K562 (cell line): ENCODE measurements at regions not wholly inside any gene's neighbourhood (a gene's known extent, or its start where the extent isn't known, plus 50 kb on each side); places are given as distances from the start of the nearest gene placed in this dataset.

ENCODE experiments used
- ATAC-seq: fragments of 200-7000 bp; cut with Tn5 transposase; 3 replicates; pipeline ENCODE4 v1.9.1; 2020; ENCODE audit warnings: moderate library complexity
- BruUV-seq: library from RNA; stranded (reverse); fragments of 400-500 nt; replicated peaks from 2 replicates; lab custom pipeline; 2021; lab: Mats Ljungman, UMichigan
- CTCF ChIA-PET: fragments of 300-600 bp; formaldehyde crosslinking; extraction: SDS; loops from one replicate; lab custom pipeline; 2021; ENCODE audit warnings: low intra/inter-chr PET ratio; lab: Yijun Ruan, JAX
- POLR2A ChIA-PET: fragments of 300-600, 350-650 bp; sonication (Branson Sonifier 250); formaldehyde crosslinking; extraction: SDS; loops from one replicate; lab custom pipeline; 2021; ENCODE audit warnings: antibody characterized with exemption, inconsistent platforms; lab: Yijun Ruan, JAX
- DNase-seq, 4 experiments: peaks; one replicate each; pipeline versions ENCODE4 v3.0.0 to v3.0.0-alpha.2; 2011 to 2018; ENCODE audit warnings: low spot score in 3 of 4, mixed read lengths in 3 of 4; ENCODE audit errors: extremely low read depth in 1 of 4
- FAIRE-seq: peaks from 2 replicates; lab custom pipeline; 2011; peaks lifted over from hg19 to GRCh38; lab: Jason Lieb, UNC
- H2AFZ ChIP-seq: 2 replicates; pipeline ENCODE4 v1.6.0; 2011; ENCODE audit warnings: low read depth, low read length, control low read depth, inconsistent platforms
- H3K27ac ChIP-seq: fragments of 200-600 bp; 3 replicates; pipeline ENCODE4 v1.8.0; 2011; ENCODE audit warnings: low read depth, mild to moderate bottlenecking, control low read depth, inconsistent platforms, low read length, moderate library complexity, mixed read lengths; ENCODE audit errors: extremely low read depth
- H3K27me3 ChIP-seq, 2 experiments: fragments of 300-600 bp in 1 of 2; 2 replicates in 1 of 2; 3 replicates in 1 of 2; pipeline versions ENCODE4 v1.6.0 to v1.8.0; 2011; ENCODE audit warnings: inconsistent platforms in 2 of 2, low read length in 2 of 2, mild to moderate bottlenecking in 1 of 2, mixed read lengths in 1 of 2, moderate library complexity in 1 of 2; ENCODE audit not compliant: control insufficient read depth in 2 of 2, insufficient read depth in 2 of 2
- H3K36me3 ChIP-seq: fragments of 300-600 bp; 3 replicates; pipeline ENCODE4 v1.8.0; 2011; ENCODE audit warnings: mild to moderate bottlenecking, low read length, inconsistent platforms; ENCODE audit not compliant: control insufficient read depth, insufficient read depth
- H3K4me1 ChIP-seq, 2 experiments: fragments of 200-600 bp in 1 of 2; replicated peaks in 1 of 2; 2 replicates in 1 of 2; 3 replicates in 1 of 2; pipeline versions ENCODE4 v1.5.1 to v1.8.0; 2011; ENCODE audit warnings: inconsistent platforms in 2 of 2, low read length in 2 of 2, mild to moderate bottlenecking in 1 of 2, mixed read lengths in 1 of 2, moderate library complexity in 1 of 2; ENCODE audit not compliant: control insufficient read depth in 2 of 2, insufficient read depth in 2 of 2
- H3K4me2 ChIP-seq: 2 replicates; pipeline ENCODE4 v1.6.1; 2011; ENCODE audit warnings: low read length, control low read depth, inconsistent platforms, mixed read lengths; ENCODE audit not compliant: insufficient read depth
- H3K4me3 ChIP-seq: fragments of 200-600 bp; sonication (generic), shearing (Covaris generic); 2 replicates; pipeline ENCODE4 v1.5.1; 2016; ENCODE audit warnings: control low read depth, inconsistent platforms
- H3K79me2 ChIP-seq: fragments of 200-600 bp; 3 replicates; pipeline ENCODE4 v1.8.0; 2011; ENCODE audit warnings: low read length, inconsistent platforms; ENCODE audit not compliant: control insufficient read depth, insufficient read depth
- H3K9ac ChIP-seq, 2 experiments: 2 replicates each; pipeline versions ENCODE4 v1.6.0 to v1.6.1; 2011; ENCODE audit warnings: low read depth in 2 of 2, low read length in 2 of 2, control low read depth in 1 of 2, inconsistent platforms in 1 of 2, mild to moderate bottlenecking in 1 of 2, mixed read lengths in 1 of 2; ENCODE audit not compliant: insufficient read depth in 1 of 2
- H3K9me1 ChIP-seq: one replicate; pipeline ENCODE4 v1.6.0; 2011; ENCODE audit warnings: inconsistent platforms, mild to moderate bottlenecking, low read length, moderate library complexity; ENCODE audit not compliant: control insufficient read depth, insufficient read depth
- H3K9me3 ChIP-seq: replicated peaks from 2 replicates; pipeline ENCODE4 v1.5.1; 2011; ENCODE audit warnings: low read depth, low read length, inconsistent platforms; ENCODE audit not compliant: control insufficient read depth, insufficient read depth
- H4K20me1 ChIP-seq: replicated peaks from 2 replicates; pipeline ENCODE4 v1.6.1; 2011; ENCODE audit warnings: low read length, inconsistent platforms, mixed read lengths; ENCODE audit not compliant: control insufficient read depth, insufficient read depth
- CBX2 ChIP-seq: fragments of 200-600 bp; sonication (generic); IDR thresholded peaks from one replicate; pipeline ENCODE4 v1.6.1; 2012; ENCODE audit warnings: mild to moderate bottlenecking, low read length, inconsistent platforms; ENCODE audit not compliant: insufficient read depth, poor library complexity, severe bottlenecking
- POLR2H ChIP-seq: IDR thresholded peaks from 2 replicates; pipeline ENCODE4 v1.6.1; 2016; ENCODE audit warnings: missing genetic modification characterization, low read depth, mild to moderate bottlenecking, control low read depth, missing compliant biosample characterization, moderate library complexity
- RFX7 ChIP-seq: fragments of 250-450 bp; sonication (Bioruptor Pico); IDR thresholded peaks from 2 replicates; pipeline ENCODE4 v1.5.1; 2021; ENCODE audit warnings: mild to moderate bottlenecking
- SMARCB1 ChIP-seq: IDR thresholded peaks from 2 replicates; pipeline ENCODE4 v1.6.1; 2011; ENCODE audit warnings: improper control_type of control experiment, low read depth; ENCODE audit not compliant: insufficient read length
- TAF1 ChIP-seq: IDR thresholded peaks from 2 replicates; pipeline ENCODE4 v1.6.1; 2011; ENCODE audit warnings: mild to moderate bottlenecking, low read length, moderate library complexity; ENCODE audit not compliant: insufficient read depth, control insufficient read depth, severe bottlenecking; ENCODE audit errors: extremely low read depth
- ZNF174 ChIP-seq: fragments of 250-450 bp; sonication (Bioruptor Pico); IDR thresholded peaks from 2 replicates; pipeline ENCODE4 v1.4.0; 2020; ENCODE audit warnings: mild to moderate bottlenecking
- ZNF274 ChIP-seq: IDR thresholded peaks from 2 replicates; pipeline ENCODE4 v1.6.1; 2011; ENCODE audit warnings: low read depth, mild to moderate bottlenecking, low read length, moderate library complexity, borderline replicate concordance
- ZNF311 ChIP-seq: fragments of 250-450 bp; sonication (Bioruptor Pico); IDR thresholded peaks from 2 replicates; pipeline ENCODE4 v1.4.0; 2020; ENCODE audit warnings: mild to moderate bottlenecking, moderate library complexity
- ZNF511 ChIP-seq: sonication (generic); formaldehyde crosslinking; IDR thresholded peaks from 2 replicates; pipeline ENCODE4 v1.8.0; 2022; ENCODE audit warnings: mild to moderate bottlenecking, missing genetic modification reagents
- ZNF655 ChIP-seq: fragments of 250-450 bp; sonication (Bioruptor Pico); IDR thresholded peaks from 2 replicates; pipeline ENCODE4 v1.5.0; 2021
- ZNF830 ChIP-seq: fragments of 250-450 bp; sonication (Bioruptor Pico); IDR thresholded peaks from 2 replicates; pipeline ENCODE4 v1.5.0; 2021; ENCODE audit warnings: mild to moderate bottlenecking
- WGBS: fragments of 100-300 bp; shearing (Covaris generic); methylation state at CpG from one replicate; pipeline ENCODE4 v1.1.6; 2016; ENCODE audit warnings: low coverage, mixed read lengths; ENCODE audit not compliant: insufficient coverage; ENCODE audit errors: missing lambda C conversion rate; 5-methylcytosine and 5-hydroxymethylcytosine counted together
- in situ Hi-C: fragments of 300-500 bp; cut with MboI; formaldehyde crosslinking; loops from 4 replicates; pipeline ENCODE4 v1.15.0; 2018; ENCODE audit warnings: inconsistent platforms, mixed read lengths
- intact Hi-C: fragments of 100-400 bp; cut with micrococcal nuclease; formaldehyde crosslinking; loops from 2 replicates; pipeline ENCODE4 v1.14.2; 2022

- 0% methylated on average over 2 of the region's 2 CpGs for WGBS
- TF ChIP-seq CBX2 = no peak
- no peak for TF ChIP-seq RFX7
- TF ChIP-seq TAF1 = no peak
- no peak for TF ChIP-seq ZNF311 (CRISPR knock-in tag)
- no peak for TF ChIP-seq ZNF655 (CRISPR knock-in tag)
- no peak for TF ChIP-seq ZNF274
- TF ChIP-seq ZNF830 (CRISPR knock-in tag) = no peak
- TF ChIP-seq ZNF174 (CRISPR knock-in tag) = no peak
- no peak for TF ChIP-seq SMARCB1
- no peak for TF ChIP-seq ZNF511
- no peak for TF ChIP-seq POLR2H (tag)
- Histone ChIP-seq H3K9ac (no peak overlapping the region), H3K9me1 (no peaks in the 10 kb centered on the region), H3K79me2 (no peaks in the 10 kb centered on the region), H2AFZ (no peak overlapping the region), H3K27me3 (no peaks in the 10 kb centered on the region), H3K4me2 (no peak overlapping the region), H3K9me3 (no peaks in the 10 kb centered on the region), H3K27ac (no peak overlapping the region), H3K36me3 (no peaks in the 10 kb centered on the region), H3K4me1 (no peaks in the 10 kb centered on the region), H3K4me3 (no peak overlapping the region), H4K20me1 (no peaks in the 10 kb centered on the region)
- intact Hi-C loops = no loop called here
- no TSS peak for BruUV-seq
- CTCF ChIA-PET = no interaction called here
- no peak for FAIRE-seq
- POLR2A ChIA-PET = no interaction called here
- in situ Hi-C loops = no loop called here
- DNase-seq = no peak
- ATAC-seq = no peak
Measured at GRCh38 chr5:118144540-118144939, 843.8 kb downstream of the DTWD2 start.
